ENCODE measurements at regions not wholly inside any gene's neighbourhood (a gene's known extent, or its start where the extent isn't known, plus 50 kb on each side); places are given as distances from the start of the nearest gene placed in this dataset.
"Not testable (repeated sequence)": the region's sequence is repeated elsewhere in the genome, so short reads cannot be mapped to it uniquely, and the experiment has no call there.

- no peak for TF ChIP-seq CTCF (IDR thresholded peaks at IDR 0.05)
- no peak for DNase-seq (ENCODE audit: low spot score)
- Histone ChIP-seq H3K4me3 (no peak overlapping the region), H3K27ac (no peak overlapping the region)
These were observed 83.4 kb upstream of the KCNE2 start for GRCh38 chr21:34280389-34280795.

- no peak for TF ChIP-seq CTCF (IDR thresholded peaks at IDR 0.05)
- no peak for DNase-seq (ENCODE audit: low spot score)
- H3K27ac ChIP-seq = no peak overlapping the region
- no peak overlapping the region for H3K4me3 ChIP-seq
These were observed 82.8 kb upstream of the KCNE2 start for GRCh38 chr21:34280959-34281358.

GRCh38 chr21:34282223-34282622, 81.6 kb upstream of the KCNE2 start:
- TF ChIP-seq CTCF (IDR thresholded peaks at IDR 0.05) = no peak
- Histone ChIP-seq H3K27ac (no peak overlapping the region), H3K4me3 (no peak overlapping the region)
- no peak for DNase-seq (ENCODE audit: low spot score)

GRCh38 chr21:34284666-34285065, 79.1 kb upstream of the KCNE2 start:
- TF ChIP-seq CTCF (IDR thresholded peaks at IDR 0.05) = no peak
- Histone ChIP-seq H3K27ac (no peak overlapping the region), H3K4me3 (no peak overlapping the region)
- no peak for DNase-seq (ENCODE audit: low spot score)

GRCh38 chr21:34288042-34288441, 75.8 kb upstream of the KCNE2 start:
- not testable (repeated sequence) for H3K4me3 ChIP-seq; DNase-seq (ENCODE audit: low spot score)

GRCh38 chr21:34289856-34290255, 74.0 kb upstream of the KCNE2 start:
- DNase-seq (ENCODE audit: low spot score) = no peak
- TF ChIP-seq CTCF (IDR thresholded peaks at IDR 0.05) = no peak
- Histone ChIP-seq H3K4me3 (no peak overlapping the region), H3K27ac (no peak overlapping the region)

More at GRCh38 chr21:34288042-34288441, 75.8 kb upstream of the KCNE2 start:
- H3K27ac ChIP-seq = not testable (repeated sequence)

- no peak overlapping the region for H3K27ac ChIP-seq
- no peak overlapping the region for H3K4me3 ChIP-seq
- no peak for TF ChIP-seq CTCF (IDR thresholded peaks at IDR 0.05)
- no peak for DNase-seq (ENCODE audit: low spot score)
These were observed 66.9 kb upstream of the KCNE2 start for GRCh38 chr21:34296878-34297277.
